ENCODE measurements at regions not wholly inside any gene's neighbourhood (a gene's known extent, or its start where the extent isn't known, plus 50 kb on each side); places are given as distances from the start of the nearest gene placed in this dataset.

- TF ChIP-seq POLR2A (IDR thresholded peaks at IDR 0.05; ENCODE audit: extremely low read depth, insufficient read length) (no peak), MAX (IDR thresholded peaks at IDR 0.05; ENCODE audit: low read depth, low read length) (no peak), CTCF (IDR thresholded peaks at IDR 0.05; ENCODE audit: low read depth, low read length) (no peak)
Measured at GRCh38 chr13:104635879-104636278, 1569.7 kb upstream of the SLC10A2 start.

All from NB4 (cell line).